Coronary artery (tissue), 2 donors: ENCODE measurements at regions not wholly inside any gene's neighbourhood (a gene's known extent, or its start where the extent isn't known, plus 50 kb on each side); places are given as distances from the start of the nearest gene placed in this dataset.

ENCODE experiments used
- DNase-seq: peaks from one replicate; pipeline ENCODE4 v3.0.0-alpha.2; 2017; ENCODE audit warnings: low spot score
- H3K27ac ChIP-seq, 2 donors: fragments of 200-600 bp; sonication (generic); one replicate each; pipeline ENCODE4 v1.5.1; 2016 to 2019
- H3K4me3 ChIP-seq: fragments of 200-600 bp; sonication (generic); 2 replicates; pipeline ENCODE4 v1.5.1; 2016; ENCODE audit warnings: mild to moderate bottlenecking, moderate library complexity
- CTCF ChIP-seq: fragments of 200-600 bp; sonication (generic); IDR thresholded peaks from one replicate; pipeline ENCODE4 v1.5.1; 2019; ENCODE audit warnings: antibody characterized with exemption

DNA sequence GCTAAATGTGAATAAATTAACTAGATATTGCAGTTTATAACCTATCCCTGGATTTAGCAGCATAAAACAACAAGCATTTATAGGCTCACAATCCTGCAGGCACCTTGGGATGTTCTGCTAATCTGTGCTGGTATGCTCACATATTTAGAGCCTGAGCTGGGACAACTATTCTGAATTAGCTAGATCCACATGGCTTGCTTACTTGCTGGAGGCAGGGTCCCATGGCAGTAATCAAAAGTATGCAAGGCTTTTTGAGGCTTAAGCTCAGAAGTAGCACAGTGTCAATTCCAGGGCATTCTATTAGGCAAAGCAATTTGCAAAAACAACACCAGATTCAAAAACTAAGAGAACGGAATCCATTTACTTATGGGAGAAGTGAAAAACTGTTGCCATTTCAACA lies 745.0 kb upstream of the ACO1 start:
- TF ChIP-seq CTCF: no peak
- no peak overlapping the region for H3K4me3 ChIP-seq
- H3K27ac ChIP-seq: no peak overlapping the region
- no peak for DNase-seq

GRCh38 chr9:31669311-31669710 lies 715.1 kb upstream of the ACO1 start:
- no peak for DNase-seq

GRCh38 chr9:31671011-31671410 lies 713.4 kb upstream of the ACO1 start:
- no peak for TF ChIP-seq CTCF
- DNase-seq: no peak
- Histone ChIP-seq H3K4me3 (no peak overlapping the region), H3K27ac (no peak overlapping the region)

More at GRCh38 chr9:31669311-31669710, 715.1 kb upstream of the ACO1 start:
- no peak for TF ChIP-seq CTCF
- H3K4me3 ChIP-seq: no peak overlapping the region
- H3K27ac ChIP-seq: no peak overlapping the region

GRCh38 chr9:31674264-31674663 lies 710.2 kb upstream of the ACO1 start:
- Histone ChIP-seq H3K4me3 (no peak overlapping the region), H3K27ac (no peak overlapping the region)
- DNase-seq: no peak
- TF ChIP-seq CTCF: no peak

- no peak for TF ChIP-seq CTCF
- no peak overlapping the region for H3K27ac ChIP-seq
- H3K4me3 ChIP-seq: no peak overlapping the region
- DNase-seq: no peak
Observed at GRCh38 chr9:31677415-31677814, 707.0 kb upstream of the ACO1 start.

GRCh38 chr9:31677877-31678276 lies 706.6 kb upstream of the ACO1 start:
- DNase-seq: no peak
- H3K27ac ChIP-seq: no peak overlapping the region
- H3K4me3 ChIP-seq: no peak overlapping the region
- TF ChIP-seq CTCF: no peak

GRCh38 chr9:31683116-31683515 lies 701.3 kb upstream of the ACO1 start:
- Histone ChIP-seq H3K27ac (no peak overlapping the region), H3K4me3 (no peak overlapping the region)
- TF ChIP-seq CTCF: no peak
- no peak for DNase-seq
